GM12873 (cell line): ENCODE measurements at regions not wholly inside any gene's neighbourhood (a gene's known extent, or its start where the extent isn't known, plus 50 kb on each side); places are given as distances from the start of the nearest gene placed in this dataset.

ENCODE experiments used
- TF ChIP-seq, protein P1 (sequence below): IDR thresholded peaks from 2 replicates; pipeline ENCODE4 v1.5.1; 2012; ENCODE audit warnings: low read depth, mild to moderate bottlenecking, moderate library complexity, low read length, control low read depth; ENCODE audit not compliant: insufficient read depth; ENCODE audit errors: missing control alignments

DNA sequence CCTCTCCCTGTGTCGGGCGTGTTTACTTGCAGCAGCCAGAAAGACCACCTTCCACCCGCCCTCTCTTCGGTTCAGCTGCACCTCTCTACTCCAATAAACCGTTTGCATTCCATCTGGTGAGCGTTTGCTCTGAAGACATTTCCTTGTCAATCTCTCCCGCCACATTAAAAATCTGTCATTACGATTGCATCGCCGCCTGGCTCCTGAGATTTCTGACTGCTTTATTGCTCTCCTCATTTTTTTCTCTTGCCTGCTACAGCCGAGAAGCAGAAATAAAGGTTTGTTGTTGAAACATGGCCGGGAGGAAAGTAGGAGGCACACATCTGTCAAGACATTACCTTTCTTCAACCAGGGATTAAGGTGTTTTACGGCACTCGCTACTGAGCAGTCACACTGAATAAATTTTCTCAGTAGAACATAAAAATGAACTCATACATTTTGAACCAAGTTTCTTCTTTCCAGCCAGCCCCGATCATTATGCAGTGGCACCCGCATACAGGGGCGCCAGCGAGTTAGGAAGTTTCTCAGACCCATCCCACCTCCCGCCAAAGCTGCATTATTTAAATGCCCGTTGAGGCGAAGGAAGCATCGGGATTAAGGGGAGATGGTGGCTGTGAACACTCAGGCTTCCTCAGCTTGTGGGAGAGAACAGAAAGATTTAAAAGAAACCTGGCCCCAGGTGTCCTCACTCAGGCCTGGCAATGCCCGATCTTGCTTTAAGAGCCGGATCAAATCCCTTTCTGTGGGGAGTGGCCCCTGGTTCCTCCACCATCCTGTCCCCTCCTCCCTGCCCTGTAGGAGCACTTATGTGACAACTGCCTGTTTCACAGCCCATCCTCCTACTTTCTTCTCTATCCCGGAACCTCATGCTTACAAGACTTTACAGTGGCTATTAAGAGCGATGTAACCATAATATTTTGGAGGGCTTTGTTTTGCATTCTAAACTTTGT lies 1108.9 kb downstream of the BCL11B start:
- TF ChIP-seq, protein P1, sequence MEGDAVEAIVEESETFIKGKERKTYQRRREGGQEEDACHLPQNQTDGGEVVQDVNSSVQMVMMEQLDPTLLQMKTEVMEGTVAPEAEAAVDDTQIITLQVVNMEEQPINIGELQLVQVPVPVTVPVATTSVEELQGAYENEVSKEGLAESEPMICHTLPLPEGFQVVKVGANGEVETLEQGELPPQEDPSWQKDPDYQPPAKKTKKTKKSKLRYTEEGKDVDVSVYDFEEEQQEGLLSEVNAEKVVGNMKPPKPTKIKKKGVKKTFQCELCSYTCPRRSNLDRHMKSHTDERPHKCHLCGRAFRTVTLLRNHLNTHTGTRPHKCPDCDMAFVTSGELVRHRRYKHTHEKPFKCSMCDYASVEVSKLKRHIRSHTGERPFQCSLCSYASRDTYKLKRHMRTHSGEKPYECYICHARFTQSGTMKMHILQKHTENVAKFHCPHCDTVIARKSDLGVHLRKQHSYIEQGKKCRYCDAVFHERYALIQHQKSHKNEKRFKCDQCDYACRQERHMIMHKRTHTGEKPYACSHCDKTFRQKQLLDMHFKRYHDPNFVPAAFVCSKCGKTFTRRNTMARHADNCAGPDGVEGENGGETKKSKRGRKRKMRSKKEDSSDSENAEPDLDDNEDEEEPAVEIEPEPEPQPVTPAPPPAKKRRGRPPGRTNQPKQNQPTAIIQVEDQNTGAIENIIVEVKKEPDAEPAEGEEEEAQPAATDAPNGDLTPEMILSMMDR = no peak

DNA sequence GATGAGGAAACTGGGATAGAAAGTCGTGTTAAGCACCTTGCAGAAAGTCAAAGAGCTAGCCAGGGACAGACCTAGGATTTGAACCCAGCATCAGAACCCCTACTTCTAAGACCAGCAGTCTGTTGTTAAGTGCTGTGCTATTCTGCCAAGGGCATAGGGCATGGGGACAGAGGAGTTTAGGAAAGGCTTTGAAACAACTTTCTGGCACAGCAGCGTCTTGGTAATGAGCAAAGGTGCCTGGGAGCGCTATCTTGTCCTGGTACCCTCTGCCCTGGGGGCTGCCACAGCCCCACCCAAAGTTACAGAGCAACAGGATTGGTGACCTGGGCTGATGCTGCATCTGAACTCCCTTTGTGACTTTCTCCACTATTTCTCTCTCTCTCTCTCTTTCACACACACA lies 1108.1 kb downstream of the BCL11B start:
- TF ChIP-seq, protein P1 = no peak

DNA sequence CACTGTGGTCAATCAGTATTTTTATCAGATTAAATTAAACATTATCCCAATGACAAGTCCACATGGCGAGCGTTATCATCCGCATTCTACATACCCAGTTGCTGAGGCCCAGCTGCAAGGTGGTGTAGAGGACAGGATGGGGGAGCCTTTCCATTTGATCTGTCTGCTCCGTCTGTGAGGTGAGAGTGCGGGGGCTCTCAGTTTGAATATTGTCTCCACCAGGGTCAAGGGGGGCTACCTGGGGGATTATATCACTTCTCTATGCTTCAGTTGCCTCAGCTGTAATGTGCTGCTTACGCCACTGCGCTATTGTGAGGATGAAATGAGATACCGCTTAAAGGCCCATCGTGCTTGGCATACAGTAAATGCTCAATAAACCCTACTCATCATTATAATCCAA lies 1106.0 kb downstream of the BCL11B start:
- TF ChIP-seq, protein P1 = no peak

DNA sequence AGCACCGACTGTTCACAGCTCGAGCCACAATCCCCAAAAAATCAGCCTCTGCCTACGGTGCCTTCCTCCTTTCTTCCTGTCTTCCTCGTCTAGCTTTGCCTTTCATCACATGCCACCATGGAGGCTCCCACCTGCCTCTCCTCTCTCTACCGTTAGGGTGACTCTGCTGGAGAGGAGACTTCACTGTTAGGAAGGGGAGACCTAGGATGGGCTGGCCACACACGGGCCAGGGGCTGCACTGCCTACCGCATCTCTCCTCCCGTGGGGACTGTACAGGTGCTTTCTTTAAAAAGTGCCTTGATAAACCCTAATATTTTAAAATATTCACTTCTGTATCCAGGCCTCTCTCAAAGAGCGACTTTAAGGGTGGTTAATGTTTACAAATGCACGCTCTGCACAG lies 1104.7 kb downstream of the BCL11B start:
- TF ChIP-seq, protein P1 = no peak

DNA sequence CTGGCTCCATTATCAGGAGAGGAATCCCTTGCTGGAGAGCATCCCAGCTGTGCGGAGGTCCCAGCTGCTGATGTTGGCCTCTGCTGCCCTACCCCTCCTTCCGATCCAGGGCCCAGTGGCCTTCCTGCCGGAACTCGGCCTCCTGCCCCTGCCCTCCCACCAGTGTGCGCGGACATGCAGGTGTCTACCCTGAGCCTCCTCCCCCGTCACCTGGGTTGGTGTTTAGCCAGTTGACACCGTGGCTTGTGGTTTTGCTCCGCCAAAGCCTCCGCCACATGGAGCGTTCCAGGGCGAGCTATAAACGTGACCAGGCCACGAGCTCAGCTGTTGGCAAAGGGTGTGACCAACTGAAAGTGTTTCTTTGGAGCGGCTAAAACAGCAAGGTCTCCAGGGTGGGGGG lies 1104.3 kb downstream of the BCL11B start:
- TF ChIP-seq, protein P1 = no peak

DNA sequence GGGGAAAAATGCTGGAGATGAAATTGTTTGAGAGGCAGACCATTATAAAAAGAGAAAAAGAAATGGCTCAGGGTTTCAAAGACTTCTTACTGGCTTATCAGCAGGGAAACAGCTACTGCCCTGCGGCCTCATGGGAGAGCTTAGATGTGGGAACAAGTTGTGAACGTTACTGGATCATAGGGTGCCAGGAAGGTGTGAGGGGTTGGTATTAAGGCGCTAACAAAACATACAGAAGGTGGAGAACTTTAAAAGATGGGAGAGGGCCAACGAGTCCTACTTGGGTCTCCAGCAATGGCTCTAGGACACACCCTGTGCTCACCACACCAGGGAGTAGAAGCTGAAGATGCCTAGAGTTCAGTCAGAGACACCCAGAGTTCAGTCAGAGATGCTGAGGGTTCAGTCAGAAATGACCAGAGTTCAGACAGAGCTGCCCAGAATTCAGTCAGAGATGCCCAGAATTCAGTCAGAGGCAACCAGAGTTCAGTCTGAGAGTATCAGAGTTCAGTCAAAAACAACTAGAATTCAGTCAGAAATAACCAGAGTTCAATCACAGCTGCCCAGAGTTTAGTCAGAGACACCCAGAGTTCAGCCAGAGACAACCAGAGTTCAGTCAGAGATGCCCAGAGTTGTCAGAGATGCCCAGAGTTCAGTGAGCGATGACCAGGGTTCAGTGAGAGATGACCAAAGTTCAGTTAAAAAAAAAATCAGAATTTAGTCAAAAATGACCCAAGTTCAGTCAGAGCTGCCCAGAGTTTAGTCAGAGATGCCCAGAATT lies 1103.6 kb downstream of the BCL11B start:
- TF ChIP-seq, protein P1 = no peak

DNA sequence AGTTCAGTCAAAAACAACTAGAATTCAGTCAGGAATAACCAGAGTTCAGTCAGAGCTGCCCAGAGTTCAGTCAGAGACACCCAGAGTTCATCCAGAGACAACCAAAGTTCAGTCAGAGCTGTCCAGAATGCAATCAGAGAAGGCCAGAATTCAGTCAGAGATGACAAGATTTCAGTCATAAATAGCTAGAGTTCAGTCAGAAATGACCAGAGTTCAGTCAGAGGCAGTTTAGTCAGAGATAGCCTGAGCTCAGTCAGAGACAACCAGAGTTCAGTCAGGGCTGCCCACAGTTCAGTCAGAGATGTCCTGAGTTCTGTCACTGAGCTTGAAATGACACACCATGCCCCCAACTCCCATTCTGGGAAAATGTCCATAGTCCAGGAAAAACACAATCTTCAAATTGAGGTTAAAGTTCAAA lies 1102.8 kb downstream of the BCL11B start:
- TF ChIP-seq, protein P1 = no peak
